KG1 (cell line): ENCODE measurements at regions not wholly inside any gene's neighbourhood (a gene's known extent, or its start where the extent isn't known, plus 50 kb on each side); places are given as distances from the start of the nearest gene placed in this dataset.

ENCODE experiments used
- DNase-seq: peaks from one replicate; lab custom pipeline; 2025; lab: John Stamatoyannopoulos, UW

GRCh38 chr12:125225641-125226040 lies 160.4 kb downstream of the AACS start:
- DNase-seq = no peak

- no peak for DNase-seq
Measured at GRCh38 chr12:125228519-125229260, 163.5 kb downstream of the AACS start.

GRCh38 chr12:125229878-125230530 lies 164.8 kb downstream of the AACS start:
- no peak for DNase-seq

GRCh38 chr12:125233319-125233718 lies 168.1 kb downstream of the AACS start:
- no peak for DNase-seq

GRCh38 chr12:125239563-125239962 lies 174.3 kb downstream of the AACS start:
- DNase-seq = no peak

DNA sequence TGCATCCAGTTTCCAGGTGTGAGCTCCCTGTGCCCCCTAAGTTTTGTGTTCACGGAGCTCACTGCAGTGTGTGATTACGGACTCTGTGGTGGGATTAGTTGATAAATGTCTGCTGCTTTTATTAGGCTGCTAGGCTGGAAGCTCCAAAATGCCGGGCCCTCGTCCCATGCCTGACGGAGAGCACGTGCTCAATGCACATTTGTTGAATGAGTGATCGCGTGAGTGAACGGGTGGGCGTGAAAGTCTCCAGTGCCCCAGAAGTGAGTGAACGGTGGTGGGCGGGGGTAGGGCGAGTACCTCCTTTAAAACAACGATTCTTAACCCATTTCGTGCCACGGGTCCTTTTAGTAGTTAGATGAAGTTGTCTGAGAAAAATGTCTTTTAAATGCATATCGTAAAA lies 175.5 kb downstream of the AACS start:
- DNase-seq = no peak

DNA sequence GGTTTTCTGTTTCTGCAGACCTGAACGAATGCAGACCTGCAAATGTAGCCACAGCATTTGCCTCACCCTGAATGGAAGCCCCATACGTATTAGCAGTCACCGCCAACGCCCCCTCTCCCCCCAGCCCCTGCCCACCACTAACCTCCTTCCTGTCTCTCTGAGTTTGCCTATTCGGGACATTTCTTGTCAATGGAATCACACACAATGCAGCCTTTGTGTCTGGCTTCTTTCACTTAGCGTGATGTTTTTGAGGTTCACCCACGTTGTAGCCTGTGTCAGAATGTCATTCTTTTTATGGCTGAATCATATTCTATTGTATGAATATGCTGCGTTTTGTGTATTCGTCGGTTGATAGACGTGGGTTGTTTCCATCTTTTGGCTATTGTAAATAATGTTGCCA lies 178.6 kb downstream of the AACS start:
- no peak for DNase-seq

DNA sequence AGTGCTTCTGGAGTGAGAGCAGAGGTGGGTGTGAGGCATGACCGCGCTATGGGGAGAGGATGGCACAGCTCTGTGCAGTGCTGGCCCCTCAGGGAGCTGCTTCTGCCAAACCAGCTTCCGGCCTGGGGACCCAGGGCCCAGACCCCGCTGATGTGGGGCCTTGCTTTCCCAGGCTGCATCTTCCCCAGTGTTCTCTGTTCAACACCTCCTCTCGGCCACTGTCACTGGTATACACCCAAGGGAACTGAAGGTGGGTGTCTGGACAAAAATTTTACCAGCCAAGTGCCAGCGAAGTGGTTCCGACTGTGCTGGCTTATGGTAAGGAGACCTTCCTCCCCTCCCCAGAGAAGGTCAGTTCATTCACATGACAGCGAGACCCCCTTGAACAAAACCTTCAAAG lies 179.1 kb downstream of the AACS start:
- DNase-seq = no peak

- no peak for DNase-seq
Measured at GRCh38 chr12:125245581-125246557, 180.6 kb downstream of the AACS start.

DNA sequence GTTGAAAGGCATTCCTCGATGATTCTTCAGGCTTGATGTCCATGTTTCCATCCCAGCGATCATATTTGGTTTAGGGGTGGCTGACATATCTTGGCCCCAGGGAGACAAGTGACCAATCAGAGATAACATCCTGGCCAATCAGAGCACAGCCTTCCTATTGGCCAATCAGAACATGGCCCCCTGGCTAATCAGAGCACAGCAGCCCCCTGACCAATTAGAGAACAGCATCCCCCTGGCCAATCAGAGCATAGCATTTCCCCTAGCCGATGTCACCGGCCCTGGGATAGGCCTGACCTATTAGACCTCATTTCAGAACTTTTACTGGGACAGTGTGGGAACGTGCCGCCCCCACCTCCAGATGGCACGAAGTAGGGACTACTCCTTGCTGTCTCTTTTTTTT lies 182.2 kb downstream of the AACS start:
- DNase-seq = no peak

GRCh38 chr12:125249066-125249824 lies 184.0 kb downstream of the AACS start:
- no peak for DNase-seq

- DNase-seq = no peak
Measured at GRCh38 chr12:125249932-125250331, 184.7 kb downstream of the AACS start.

- no peak for DNase-seq
Measured at GRCh38 chr12:125254236-125254635, 189.0 kb downstream of the AACS start.

GRCh38 chr12:125254856-125255255 lies 189.6 kb downstream of the AACS start:
- DNase-seq = no peak

DNA sequence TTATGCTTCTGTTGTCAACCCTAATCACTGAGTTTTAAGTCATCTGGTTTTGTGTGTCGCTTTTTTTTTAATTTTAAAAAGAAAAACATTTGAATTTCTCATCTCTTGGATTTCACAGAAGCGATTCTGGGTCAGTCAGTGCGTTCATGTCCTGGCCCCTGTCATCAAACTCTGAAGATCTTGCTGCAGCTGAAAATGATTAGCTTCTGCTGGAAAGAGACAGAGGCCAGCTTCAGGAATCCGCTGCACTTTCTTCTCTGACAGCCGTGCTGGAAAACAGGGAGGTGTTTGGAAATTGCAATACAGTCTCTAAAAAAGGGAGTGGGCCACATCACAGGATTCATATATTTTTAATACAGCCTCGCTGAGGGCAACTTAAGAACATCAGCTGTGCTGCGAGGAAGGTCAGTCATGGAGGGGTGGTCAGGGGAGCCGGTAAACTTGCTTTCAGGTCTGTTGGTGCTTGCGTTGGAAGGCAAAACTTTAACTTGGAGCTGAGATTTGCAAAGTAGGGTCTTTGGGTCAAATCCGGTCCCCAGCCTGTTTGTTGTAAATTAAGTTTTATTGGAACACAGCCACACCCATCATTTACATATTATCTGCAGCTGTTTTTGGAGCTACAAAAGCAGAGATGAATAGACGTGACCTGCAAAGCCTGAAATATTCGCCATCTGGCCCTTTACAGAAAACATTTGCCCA lies 190.8 kb downstream of the AACS start:
- no peak for DNase-seq

GRCh38 chr12:125256634-125256936 lies 191.3 kb downstream of the AACS start:
- no peak for DNase-seq

DNA sequence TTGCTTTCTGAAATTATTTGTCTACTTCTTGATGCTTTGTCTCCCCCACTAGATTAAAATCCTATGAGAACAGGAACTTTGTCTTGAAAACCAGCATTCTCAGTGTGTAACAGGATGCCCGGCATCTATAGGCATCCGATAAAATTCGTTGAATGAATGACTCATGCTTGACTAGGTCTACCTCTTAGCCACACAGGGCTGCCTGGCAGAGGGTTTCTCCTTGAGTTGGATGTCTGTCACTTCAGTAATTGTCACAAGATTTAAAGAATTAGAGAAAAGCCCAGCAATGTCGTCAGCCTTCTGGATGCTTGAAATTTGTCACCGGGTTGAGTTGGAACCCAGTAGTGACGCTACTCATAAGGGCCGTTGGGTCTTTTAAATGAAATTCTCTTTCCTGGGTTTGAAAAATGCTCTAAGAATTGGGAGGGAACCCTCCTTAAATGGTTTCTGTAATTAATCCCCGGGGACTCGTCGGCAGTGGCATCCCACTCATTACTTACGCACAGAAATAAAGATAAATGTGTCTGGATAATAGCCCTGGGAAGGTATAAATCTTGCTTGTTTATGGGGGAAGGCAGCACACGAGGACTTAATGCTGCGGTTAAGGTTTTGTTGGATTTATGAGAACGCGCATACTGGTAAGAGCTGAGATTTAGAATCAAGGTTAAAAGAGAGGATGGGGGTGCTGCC lies 194.1 kb downstream of the AACS start:
- no peak for DNase-seq

DNA sequence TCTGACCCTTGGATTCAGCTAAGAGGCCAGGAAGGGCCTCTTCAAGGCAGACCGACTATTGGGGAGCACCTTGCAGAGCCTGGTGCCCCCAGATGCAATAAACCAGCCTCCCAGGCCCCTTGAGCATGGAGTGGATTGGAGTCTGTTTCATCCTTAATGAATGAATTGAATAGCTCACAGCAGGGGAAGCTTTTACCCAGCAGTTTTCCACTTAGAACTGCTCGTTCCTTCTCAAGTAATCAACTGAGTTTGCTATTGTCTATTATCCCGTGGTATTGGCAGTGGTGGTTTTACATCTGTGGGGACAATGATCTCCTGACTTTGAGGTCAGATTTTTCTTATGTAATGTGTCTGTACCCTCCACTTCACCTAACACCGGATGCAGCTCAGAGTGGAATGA lies 197.6 kb downstream of the AACS start:
- DNase-seq = no peak

DNA sequence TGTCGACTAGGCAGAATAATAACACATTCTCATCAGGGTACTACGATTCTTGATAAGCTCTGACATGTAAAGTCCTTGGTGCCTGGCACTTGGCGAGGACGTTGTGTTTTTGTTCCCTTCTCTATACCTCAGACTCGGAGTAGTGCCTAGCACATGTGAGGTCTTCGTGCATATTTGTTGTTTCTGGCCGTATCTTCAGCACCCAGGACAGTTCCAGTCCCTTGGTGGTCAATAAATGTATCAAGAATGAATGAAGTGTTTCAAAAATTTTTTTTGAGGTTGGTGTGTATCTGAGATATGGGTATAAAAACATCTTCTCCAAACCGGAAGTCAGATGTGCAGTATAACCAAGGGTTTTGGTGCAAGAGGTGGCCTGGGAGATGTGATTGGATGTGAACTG lies 198.2 kb downstream of the AACS start:
- no peak for DNase-seq

GRCh38 chr12:125267114-125267513 lies 201.9 kb downstream of the AACS start:
- DNase-seq = no peak

GRCh38 chr12:125269276-125269675 lies 204.0 kb downstream of the AACS start:
- no peak for DNase-seq
